GM13977 (cell line): ENCODE measurements at regions not wholly inside any gene's neighbourhood (a gene's known extent, or its start where the extent isn't known, plus 50 kb on each side); places are given as distances from the start of the nearest gene placed in this dataset.

Source experiments
- DNase-seq: peaks from one replicate; pipeline ENCODE4 v3.0.0; 2012; ENCODE audit warnings: low spot score
- in situ Hi-C: fragments of 300-500 bp; cut with MboI; formaldehyde crosslinking; loops from one replicate; pipeline ENCODE4 v1.12.0; 2022; ENCODE audit warnings: low sequenced_read_pairs, low pct_unique_long_range_greater_than_20kb, mixed read lengths, inconsistent platforms; ENCODE audit not compliant: unreplicated experiment
- TF ChIP-seq, protein P1 (sequence below): IDR thresholded peaks from 2 replicates; pipeline ENCODE4 v1.5.1; 2012; ENCODE audit warnings: mild to moderate bottlenecking, control low read depth; ENCODE audit not compliant: insufficient read depth; ENCODE audit errors: extremely low read depth, missing control alignments

DNA sequence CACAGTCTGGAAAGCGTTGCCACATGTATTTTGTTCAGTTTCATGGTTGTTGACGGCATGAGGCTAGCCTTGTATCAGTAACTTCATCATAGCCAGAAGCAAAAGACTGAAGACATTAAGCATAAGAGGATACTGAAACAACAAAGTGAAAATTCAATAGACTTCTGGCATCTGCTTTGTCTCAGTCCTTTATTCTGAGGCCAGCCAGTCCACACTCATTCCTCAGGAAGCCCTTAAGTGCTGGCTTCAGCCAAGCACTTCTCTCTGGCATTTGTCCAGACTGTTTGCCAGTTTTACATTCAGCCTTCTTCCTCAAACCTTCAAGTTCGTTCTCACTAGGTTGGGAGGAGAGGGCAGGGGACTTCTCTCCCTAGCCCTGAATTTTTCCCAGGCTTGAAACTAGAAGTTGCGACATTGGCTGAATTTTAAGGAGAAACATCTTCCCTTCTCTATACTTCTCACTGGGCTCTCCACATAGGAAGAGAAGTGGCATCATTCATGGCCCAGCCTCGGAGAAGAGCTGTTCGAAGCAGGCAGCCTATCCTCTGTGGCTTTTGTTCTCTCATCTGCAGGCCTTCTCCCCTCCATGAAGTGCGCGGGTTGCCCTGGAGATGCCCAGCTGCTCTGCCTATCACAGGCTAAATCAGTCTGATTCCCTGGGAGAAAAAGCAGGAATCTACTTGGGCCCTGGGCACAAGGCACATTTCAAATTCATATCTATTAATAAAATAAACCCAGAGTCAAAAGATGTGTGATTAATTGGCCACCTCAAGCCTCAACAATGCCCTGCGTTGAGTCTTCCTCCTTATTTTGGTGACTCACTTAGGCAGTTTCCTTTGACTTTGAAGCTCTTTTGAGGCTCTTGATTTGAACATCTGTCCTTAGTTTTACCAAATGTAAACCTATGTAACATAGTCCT is 130.9 kb upstream of the PLEKHA5 start:
- TF ChIP-seq, protein P1, sequence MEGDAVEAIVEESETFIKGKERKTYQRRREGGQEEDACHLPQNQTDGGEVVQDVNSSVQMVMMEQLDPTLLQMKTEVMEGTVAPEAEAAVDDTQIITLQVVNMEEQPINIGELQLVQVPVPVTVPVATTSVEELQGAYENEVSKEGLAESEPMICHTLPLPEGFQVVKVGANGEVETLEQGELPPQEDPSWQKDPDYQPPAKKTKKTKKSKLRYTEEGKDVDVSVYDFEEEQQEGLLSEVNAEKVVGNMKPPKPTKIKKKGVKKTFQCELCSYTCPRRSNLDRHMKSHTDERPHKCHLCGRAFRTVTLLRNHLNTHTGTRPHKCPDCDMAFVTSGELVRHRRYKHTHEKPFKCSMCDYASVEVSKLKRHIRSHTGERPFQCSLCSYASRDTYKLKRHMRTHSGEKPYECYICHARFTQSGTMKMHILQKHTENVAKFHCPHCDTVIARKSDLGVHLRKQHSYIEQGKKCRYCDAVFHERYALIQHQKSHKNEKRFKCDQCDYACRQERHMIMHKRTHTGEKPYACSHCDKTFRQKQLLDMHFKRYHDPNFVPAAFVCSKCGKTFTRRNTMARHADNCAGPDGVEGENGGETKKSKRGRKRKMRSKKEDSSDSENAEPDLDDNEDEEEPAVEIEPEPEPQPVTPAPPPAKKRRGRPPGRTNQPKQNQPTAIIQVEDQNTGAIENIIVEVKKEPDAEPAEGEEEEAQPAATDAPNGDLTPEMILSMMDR: no peak
- no peak for DNase-seq
- in situ Hi-C loops: no loop called here

GRCh38 chr12:19000836-19001235 is 128.7 kb upstream of the PLEKHA5 start:
- TF ChIP-seq, protein P1: no peak
- DNase-seq: no peak
- in situ Hi-C loops: no loop called here

DNA sequence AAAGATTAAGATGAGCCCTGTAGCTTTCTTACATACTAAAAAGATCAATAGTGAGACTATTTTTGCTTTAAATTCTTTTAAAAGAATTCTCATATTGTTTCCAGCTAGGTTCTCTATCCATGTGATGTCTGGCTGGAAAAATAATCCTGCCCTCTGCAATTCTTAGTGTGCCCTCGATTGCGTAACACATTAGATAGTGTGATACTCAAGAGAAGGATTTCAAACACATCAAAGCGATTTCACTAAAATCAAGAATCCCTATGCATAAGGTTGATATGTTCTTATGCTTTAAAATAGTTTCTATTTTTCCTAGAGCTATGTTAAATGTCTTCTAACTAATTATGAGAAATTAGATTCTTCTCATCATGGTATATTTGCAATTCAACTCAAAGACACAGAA is 127.3 kb upstream of the PLEKHA5 start:
- TF ChIP-seq, protein P1: no peak

GRCh38 chr12:19003141-19003540 is 126.4 kb upstream of the PLEKHA5 start:
- TF ChIP-seq, protein P1: no peak
- DNase-seq: no peak
- in situ Hi-C loops: no loop called here

More for the DNA sequence above, 127.3 kb upstream of the PLEKHA5 start:
- in situ Hi-C loops: no loop called here
- DNase-seq: no peak

DNA sequence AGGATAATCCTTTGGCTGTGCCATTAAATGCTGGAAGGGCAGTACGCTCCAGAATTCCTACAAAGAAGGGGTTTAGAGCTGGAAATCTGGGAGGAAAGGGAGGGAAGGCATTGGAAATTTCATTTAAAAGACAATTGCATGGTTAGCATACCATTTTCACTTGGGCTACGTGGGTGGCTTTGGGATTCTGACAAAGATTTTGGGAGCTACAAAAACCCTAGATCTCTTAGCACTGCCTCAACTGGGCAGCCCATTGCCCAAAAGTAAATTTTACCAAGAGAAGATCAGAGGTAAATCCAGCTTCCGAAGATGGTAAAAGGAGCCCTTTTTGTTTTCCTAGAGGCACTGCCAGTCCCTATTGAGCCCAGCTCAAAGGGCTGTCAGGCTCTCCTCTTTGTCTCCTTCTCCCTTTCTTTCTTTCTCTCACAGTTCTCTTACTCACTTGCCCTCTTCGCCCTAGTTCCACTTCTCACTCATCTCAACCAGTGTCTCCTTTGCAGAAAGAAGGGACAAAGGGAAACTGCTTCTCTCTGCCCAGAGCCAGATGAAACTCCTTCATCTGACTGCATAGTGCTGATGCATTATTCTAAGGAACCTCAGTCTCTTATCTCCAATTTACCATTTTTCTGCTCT is 125.4 kb upstream of the PLEKHA5 start:
- TF ChIP-seq, protein P1: no peak
- in situ Hi-C loops: no loop called here
- no peak for DNase-seq

DNA sequence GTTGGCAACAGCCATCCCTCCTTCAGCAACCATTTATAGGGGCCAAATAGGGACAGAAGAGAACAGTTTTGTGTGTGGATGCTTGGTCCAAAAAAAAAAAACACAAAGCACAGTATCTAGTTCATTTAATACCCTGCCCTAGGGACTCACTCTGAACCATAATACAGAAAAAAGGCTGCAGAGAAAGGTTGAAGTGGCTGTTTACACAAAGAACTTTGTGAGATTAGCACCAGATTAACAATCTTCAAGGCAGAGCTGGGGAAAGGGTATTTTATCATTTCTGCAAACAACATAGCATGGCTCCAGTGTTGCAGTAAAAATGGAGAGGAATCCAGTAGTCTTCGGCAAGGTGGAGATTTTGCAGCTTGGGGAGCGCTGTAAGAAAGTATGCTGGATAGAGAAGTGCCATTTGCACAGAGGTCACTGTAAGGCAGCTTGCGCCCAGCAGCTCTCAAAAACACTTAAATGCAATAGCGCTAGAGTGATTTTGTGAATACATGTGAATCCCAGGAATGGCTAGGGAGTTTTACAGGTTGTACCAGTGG is 124.2 kb upstream of the PLEKHA5 start:
- TF ChIP-seq, protein P1: no peak
- DNase-seq: no peak
- in situ Hi-C loops: no loop called here
